ENCODE measurements at regions not wholly inside any gene's neighbourhood (a gene's known extent, or its start where the extent isn't known, plus 50 kb on each side); places are given as distances from the start of the nearest gene placed in this dataset.

DNA sequence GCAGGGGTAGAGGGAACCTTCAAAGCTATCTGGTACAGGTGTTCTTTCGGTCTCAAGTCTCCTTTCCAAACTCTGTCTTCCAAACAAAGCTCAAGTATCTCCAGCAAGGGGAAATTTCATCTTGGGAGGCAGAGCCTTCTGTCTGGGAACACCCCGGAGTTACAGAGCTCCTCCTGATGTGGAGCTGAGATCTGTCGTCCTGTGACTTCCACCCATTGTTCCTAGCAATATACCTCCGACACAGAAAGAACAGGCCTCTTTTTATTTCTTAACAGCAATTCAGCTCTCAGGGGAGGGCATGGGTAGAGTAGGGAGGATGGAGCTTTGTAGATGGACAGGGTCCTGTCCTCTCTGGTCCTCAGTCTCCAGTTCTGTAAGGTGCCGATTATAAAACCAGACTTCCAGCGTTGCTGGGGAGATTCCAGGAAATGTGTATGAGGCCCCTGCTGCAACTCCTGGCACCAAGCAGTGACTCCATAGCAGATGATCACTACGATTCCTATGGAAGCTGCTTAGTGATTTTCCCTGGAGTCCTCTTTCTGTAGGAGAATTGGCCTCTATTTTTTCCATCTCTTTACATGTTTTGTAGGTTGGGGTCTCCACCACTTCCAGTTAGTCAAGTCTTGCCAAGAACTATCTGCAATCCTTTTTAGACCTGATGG lies 56.0 kb upstream of the ARGLU1 start:
- no peak for DNase-seq

DNA sequence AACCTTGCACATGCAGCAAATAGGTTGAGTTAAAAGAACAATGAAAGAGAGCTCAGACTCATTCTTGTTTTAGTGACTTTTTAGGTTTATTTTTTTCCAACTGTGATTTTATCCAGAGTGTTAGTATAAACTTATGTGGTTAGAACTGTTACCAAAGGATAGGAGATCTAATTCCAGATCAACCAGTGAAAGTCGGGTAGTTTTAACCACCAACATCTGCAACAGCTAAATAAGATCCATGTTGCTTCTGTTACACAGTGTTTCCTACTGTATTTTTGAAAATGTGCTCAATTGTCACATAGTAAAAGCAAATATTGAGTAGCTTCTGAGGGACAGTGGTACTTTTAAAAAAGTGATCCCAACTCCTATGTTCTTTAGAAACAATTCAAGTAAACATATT lies 53.9 kb upstream of the ARGLU1 start:
- no peak for DNase-seq

DNA sequence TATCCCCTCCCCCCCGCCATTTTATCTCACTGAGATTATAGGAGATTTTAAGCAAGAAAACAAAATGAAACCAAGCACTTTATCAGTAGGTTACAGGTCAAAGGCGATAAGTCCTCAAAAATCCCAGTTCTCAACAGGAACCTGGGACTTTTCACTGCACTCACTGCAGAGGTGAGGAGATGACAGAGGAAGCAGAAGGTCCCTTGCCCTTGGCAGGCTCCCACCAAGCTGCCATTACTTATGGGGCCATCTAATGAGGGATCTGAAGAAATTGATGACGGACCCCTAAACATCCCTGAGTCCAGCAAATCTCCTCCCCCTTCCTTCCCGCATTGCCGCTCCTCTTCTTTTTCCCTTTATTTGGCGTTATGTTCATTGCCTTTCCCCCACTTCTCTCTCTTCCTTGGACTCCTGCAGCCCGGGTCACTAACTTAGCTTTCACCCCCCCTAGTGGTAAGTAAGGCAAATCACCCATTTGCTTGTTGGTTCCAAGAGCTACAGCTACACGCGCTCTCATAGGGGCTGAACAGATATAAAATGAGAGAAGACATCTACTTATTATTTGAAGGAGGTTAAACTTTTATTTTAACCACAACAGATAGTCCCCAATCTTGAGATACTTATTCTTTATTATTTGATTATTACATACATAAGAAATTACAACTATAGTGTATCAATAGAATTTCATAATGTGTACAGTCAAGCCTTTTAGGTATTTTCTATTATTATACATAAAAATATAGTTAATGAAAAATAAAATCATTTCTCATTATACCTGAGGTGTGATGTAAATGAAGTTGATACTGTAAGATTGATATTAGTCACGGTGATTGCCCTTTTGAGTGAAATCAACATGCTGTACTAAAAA lies 52.0 kb upstream of the ARGLU1 start:
- DNase-seq: peak; percentile 15

Data from stimulated activated CD4-positive, alpha-beta T cell treated with anti-CD3 and anti-CD28 coated beads, Interleukin-4, amount 100 ng/mL, for 24 hours (primary cell).